ENCODE measurements at regions not wholly inside any gene's neighbourhood (a gene's known extent, or its start where the extent isn't known, plus 50 kb on each side); places are given as distances from the start of the nearest gene placed in this dataset.

- CTCF ChIA-PET, result no interaction called here
- Histone ChIP-seq H4K20me1 (ENCODE audit: insufficient read depth) (no peaks in the 10 kb centered on the region), H3K27me3 (ENCODE audit: insufficient read depth, low read length) (no peaks in the 10 kb centered on the region; the same call in none of the 2 replicates), H3K79me2 (ENCODE audit: insufficient read depth, low read length) (no peaks in the 10 kb centered on the region), H3K4me2 (ENCODE audit: low read length) (no peak overlapping the region), H3K4me3 (replicated peaks in 1 of 2; ENCODE audit: low read depth in 1 of 2, low read length in 2 of 2) (no peak overlapping the region), H3K9ac (ENCODE audit: low read length) (no peak overlapping the region), H3K36me3 (ENCODE audit: control insufficient read depth in 1 of 2, insufficient read depth in 2 of 2, low read length in 2 of 2) (no peaks in the 10 kb centered on the region), H2AFZ (ENCODE audit: low read depth, low read length, poor library complexity, severe bottlenecking) (no peak overlapping the region), H3K9me3 (ENCODE audit: control insufficient read depth in 1 of 2, insufficient read depth in 1 of 2, low read depth in 1 of 2, low read length in 2 of 2) (no peaks in the 10 kb centered on the region), H3K4me1 (ENCODE audit: control insufficient read depth in 1 of 2, insufficient read depth in 2 of 2, low read length in 2 of 2) (no peaks in the 10 kb centered on the region), H3K27ac (ENCODE audit: low read depth, low read length) (no peak overlapping the region), H3K9me2 (ENCODE audit: insufficient read depth) (no peaks in the 10 kb centered on the region)
- BruUV-seq (replicated peaks), result no TSS peak
- DNase-seq (ENCODE audit: low read depth, low spot score), result no peak
- intact Hi-C loops (cut with micrococcal nuclease), result no loop called here
- ATAC-seq, result no peak
- TF ChIP-seq YY1 (IDR thresholded peaks at IDR 0.05; ENCODE audit: extremely low read depth, insufficient replicate concordance, low read depth, low read length), result no peak
- no peak for TF ChIP-seq JUND (IDR thresholded peaks at IDR 0.05)
- TF ChIP-seq TCF7L2 (IDR thresholded peaks at IDR 0.05; ENCODE audit: borderline replicate concordance, extremely low read depth, insufficient read depth, insufficient read length), result no peak
- no peak for TF ChIP-seq EGR1 (IDR thresholded peaks at IDR 0.05; ENCODE audit: low read depth)
- no peak for TF ChIP-seq ELF1 (IDR thresholded peaks at IDR 0.05; ENCODE audit: borderline replicate concordance, low read depth)
- no peak for TF ChIP-seq MAX (IDR thresholded peaks at IDR 0.05)
- TF ChIP-seq ZFX (IDR thresholded peaks at IDR 0.05), result no peak
- TF ChIP-seq ATF3 (IDR thresholded peaks at IDR 0.05), result no peak
- no peak for TF ChIP-seq SIN3A (IDR thresholded peaks at IDR 0.05; ENCODE audit: low read depth)
- no peak for TF ChIP-seq SRF (IDR thresholded peaks at IDR 0.05; ENCODE audit: low read depth)
- no peak for TF ChIP-seq EZH2 (IDR thresholded peaks at IDR 0.05)
- TF ChIP-seq CBX3 (IDR thresholded peaks at IDR 0.05; ENCODE audit: low read depth), result no peak
- TF ChIP-seq FOSL1 (IDR thresholded peaks at IDR 0.05; ENCODE audit: low read depth), result no peak
- TF ChIP-seq SP1 (IDR thresholded peaks at IDR 0.05; ENCODE audit: low read depth), result no peak
- TF ChIP-seq RAD21 (IDR thresholded peaks at IDR 0.05; ENCODE audit: low read depth), result no peak
- TF ChIP-seq ZNF274 (IDR thresholded peaks at IDR 0.05; ENCODE audit: low read depth, low read length), result no peak
- POLR2A ChIA-PET, result no interaction called here
- RAD21 ChIA-PET (ENCODE audit: low non-redundant PET in 1 of 2, low total read pairs in 2 of 2, uncharacterized antibody in 2 of 2, unreplicated experiment in 2 of 2), result no interaction called here
Observed at GRCh38 chr1:165056914-165057313, 299.6 kb downstream of the LMX1A start.

All from HCT116 (cell line).